Suprapubic skin (tissue), 4 donors: ENCODE measurements at regions not wholly inside any gene's neighbourhood (a gene's known extent, or its start where the extent isn't known, plus 50 kb on each side); places are given as distances from the start of the nearest gene placed in this dataset.

Experiments
- DNase-seq, 2 donors: peaks; one replicate each; pipeline ENCODE4 v3.0.0-alpha.2; 2019; ENCODE audit warnings: low spot score in 2 of 2
- H3K27ac ChIP-seq: fragments of 200-600 bp; sonication (generic); one replicate; pipeline ENCODE4 v1.5.1; 2019
- H3K27me3 ChIP-seq: fragments of 200-600 bp; sonication (generic); one replicate; pipeline ENCODE4 v1.5.1; 2019
- H3K36me3 ChIP-seq: fragments of 200-600 bp; sonication (generic); one replicate; pipeline ENCODE4 v1.5.1; 2019
- H3K4me1 ChIP-seq: fragments of 200-600 bp; sonication (generic); one replicate; pipeline ENCODE4 v1.5.1; 2019
- H3K4me3 ChIP-seq: fragments of 200-600 bp; sonication (generic); one replicate; pipeline ENCODE4 v1.5.1; 2019; ENCODE audit warnings: mild to moderate bottlenecking
- H3K9me3 ChIP-seq: fragments of 200-600 bp; sonication (generic); one replicate; pipeline ENCODE4 v1.5.1; 2019
- EP300 ChIP-seq: sonication (generic); formaldehyde crosslinking; IDR thresholded peaks from one replicate; pipeline ENCODE4 v1.6.1; 2017; ENCODE audit warnings: antibody characterized with exemption
- POLR2A ChIP-seq, 2 donors: fragments of 450-650 bp; IDR thresholded peaks; one replicate each; pipeline ENCODE4 v1.6.1; 2017; ENCODE audit warnings: antibody characterized with exemption in 2 of 2, mild to moderate bottlenecking in 2 of 2, moderate library complexity in 2 of 2
- POLR2AphosphoS5 ChIP-seq, 3 donors: sonication (generic); formaldehyde crosslinking; IDR thresholded peaks; one replicate each; pipeline ENCODE4 v1.6.1; 2017; ENCODE audit warnings: antibody characterized with exemption in 3 of 3
- WGBS: methylation state at CpG from one replicate; pipeline ENCODE4 v1.1.5; 2018; 5-methylcytosine and 5-hydroxymethylcytosine counted together
- TF ChIP-seq, protein P1 (sequence below), 2 donors: fragments of 200-600 bp in 1 of 2; fragments of 450-650 bp in 1 of 2; sonication (generic) in 1 of 2; IDR thresholded peaks; one replicate each; pipeline ENCODE4 v1.5.1; 2016 to 2019; ENCODE audit warnings: antibody characterized with exemption in 2 of 2, mild to moderate bottlenecking in 1 of 2, moderate library complexity in 1 of 2

DNA sequence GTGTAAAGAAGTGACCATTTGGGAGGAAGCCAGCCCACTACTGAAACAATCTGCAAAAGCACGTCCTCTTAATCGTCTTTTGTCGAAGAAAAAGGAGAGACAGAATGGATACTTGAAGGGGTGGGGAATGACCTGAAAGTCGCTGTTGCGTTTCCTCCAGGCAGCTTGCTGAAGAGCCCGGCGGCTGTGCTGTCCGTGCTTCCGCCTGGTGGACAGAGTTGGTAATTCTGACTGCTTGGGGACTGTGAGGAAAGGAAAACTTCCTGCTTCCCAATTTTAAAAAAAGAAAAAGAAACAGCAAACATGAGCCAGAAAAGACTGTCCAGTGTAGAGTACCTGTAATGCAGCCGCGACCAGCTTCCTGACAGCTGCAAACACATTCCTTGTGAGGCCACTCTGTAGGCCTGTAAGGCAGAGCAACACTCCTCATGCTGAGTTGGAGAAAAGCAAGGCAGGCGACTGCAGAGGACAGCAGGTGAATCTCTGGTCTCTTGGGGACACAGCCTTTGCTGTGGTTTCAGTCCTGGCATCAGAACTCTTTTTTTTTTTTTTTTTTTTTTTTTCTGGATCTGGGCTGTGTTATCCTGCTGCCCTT lies 251.1 kb upstream of the TBX18 start:
- Histone ChIP-seq H3K27ac (no peak overlapping the region), H3K4me3 (no peak overlapping the region), H3K27me3 (no peaks in the 10 kb centered on the region), H3K9me3 (no peaks in the 10 kb centered on the region), H3K36me3 (no peaks in the 10 kb centered on the region), H3K4me1 (no peaks in the 10 kb centered on the region)
- 28% methylated on average over 12 of the region's 12 CpGs for WGBS
- TF ChIP-seq POLR2A (IDR thresholded peaks at IDR 0.05) = no peak
- no peak for TF ChIP-seq EP300
- no peak for TF ChIP-seq POLR2AphosphoS5 (IDR thresholded peaks at IDR 0.05)
- TF ChIP-seq, protein P1, sequence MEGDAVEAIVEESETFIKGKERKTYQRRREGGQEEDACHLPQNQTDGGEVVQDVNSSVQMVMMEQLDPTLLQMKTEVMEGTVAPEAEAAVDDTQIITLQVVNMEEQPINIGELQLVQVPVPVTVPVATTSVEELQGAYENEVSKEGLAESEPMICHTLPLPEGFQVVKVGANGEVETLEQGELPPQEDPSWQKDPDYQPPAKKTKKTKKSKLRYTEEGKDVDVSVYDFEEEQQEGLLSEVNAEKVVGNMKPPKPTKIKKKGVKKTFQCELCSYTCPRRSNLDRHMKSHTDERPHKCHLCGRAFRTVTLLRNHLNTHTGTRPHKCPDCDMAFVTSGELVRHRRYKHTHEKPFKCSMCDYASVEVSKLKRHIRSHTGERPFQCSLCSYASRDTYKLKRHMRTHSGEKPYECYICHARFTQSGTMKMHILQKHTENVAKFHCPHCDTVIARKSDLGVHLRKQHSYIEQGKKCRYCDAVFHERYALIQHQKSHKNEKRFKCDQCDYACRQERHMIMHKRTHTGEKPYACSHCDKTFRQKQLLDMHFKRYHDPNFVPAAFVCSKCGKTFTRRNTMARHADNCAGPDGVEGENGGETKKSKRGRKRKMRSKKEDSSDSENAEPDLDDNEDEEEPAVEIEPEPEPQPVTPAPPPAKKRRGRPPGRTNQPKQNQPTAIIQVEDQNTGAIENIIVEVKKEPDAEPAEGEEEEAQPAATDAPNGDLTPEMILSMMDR (IDR thresholded peaks at IDR 0.05) = peak; percentile 17 to 44
- DNase-seq = no peak

- H3K27me3 ChIP-seq = no peaks in the 10 kb centered on the region
- peaks cover under 1% of the 10 kb centered on the region for H3K4me1 ChIP-seq
- H3K27ac ChIP-seq = no peak overlapping the region
- TF ChIP-seq, protein P1 (IDR thresholded peaks at IDR 0.05) = no peak
- TF ChIP-seq POLR2A (IDR thresholded peaks at IDR 0.05) (no peak), POLR2AphosphoS5 (IDR thresholded peaks at IDR 0.05) (no peak), EP300 (no peak)
- H3K36me3 ChIP-seq = no peaks in the 10 kb centered on the region
- H3K4me3 ChIP-seq = no peak overlapping the region
- no peaks in the 10 kb centered on the region for H3K9me3 ChIP-seq
- no peak for DNase-seq
- 63% methylated on average over 1 of the region's 1 CpG for WGBS
Measured at GRCh38 chr6:85010865-85011264, 246.5 kb upstream of the TBX18 start.

GRCh38 chr6:85008296-85009009 lies 244.1 kb upstream of the TBX18 start:
- TF ChIP-seq, protein P1 (IDR thresholded peaks at IDR 0.05) = no peak
- TF ChIP-seq POLR2AphosphoS5 (IDR thresholded peaks at IDR 0.05) = no peak
- no peak for TF ChIP-seq POLR2A (IDR thresholded peaks at IDR 0.05)
- TF ChIP-seq EP300 = no peak
- H3K9me3 ChIP-seq = no peaks in the 10 kb centered on the region
- H3K4me3 ChIP-seq = no peak overlapping the region
- no peaks in the 10 kb centered on the region for H3K27me3 ChIP-seq
- no peaks in the 10 kb centered on the region for H3K36me3 ChIP-seq
- H3K27ac ChIP-seq = no peak overlapping the region
- 78% methylated on average over 6 of the region's 6 CpGs for WGBS
- H3K4me1 ChIP-seq = peaks cover 6% of the 10 kb centered on the region
- no peak for DNase-seq

DNA sequence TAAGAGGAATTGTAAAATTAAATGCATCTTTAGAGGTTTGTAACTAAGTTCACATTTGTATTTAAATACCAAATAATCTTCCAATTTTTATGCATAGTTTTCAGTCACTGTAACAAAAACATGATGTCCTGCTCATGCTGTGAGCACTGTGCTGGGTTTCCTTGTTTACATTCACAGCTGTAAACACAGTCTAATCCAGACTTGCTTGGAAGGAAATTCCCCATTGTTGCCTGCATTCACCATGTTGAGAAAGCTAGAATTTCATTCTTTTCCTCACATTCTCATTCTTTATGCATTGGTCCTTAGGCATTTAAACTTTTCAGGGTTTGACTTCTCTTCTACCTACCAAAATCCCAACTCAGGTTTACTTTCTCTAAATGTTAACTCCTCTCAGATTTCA lies 242.0 kb upstream of the TBX18 start:
- DNase-seq = no peak
- H3K9me3 ChIP-seq = no peaks in the 10 kb centered on the region
- H3K27me3 ChIP-seq = no peaks in the 10 kb centered on the region
- no peak overlapping the region for H3K4me3 ChIP-seq
- H3K27ac ChIP-seq = no peak overlapping the region
- no peaks in the 10 kb centered on the region for H3K36me3 ChIP-seq
- peaks cover 6% of the 10 kb centered on the region for H3K4me1 ChIP-seq
- no peak for TF ChIP-seq POLR2AphosphoS5 (IDR thresholded peaks at IDR 0.05)
- TF ChIP-seq, protein P1 (IDR thresholded peaks at IDR 0.05) = no peak
- no peak for TF ChIP-seq POLR2A (IDR thresholded peaks at IDR 0.05)
- no peak for TF ChIP-seq EP300

DNA sequence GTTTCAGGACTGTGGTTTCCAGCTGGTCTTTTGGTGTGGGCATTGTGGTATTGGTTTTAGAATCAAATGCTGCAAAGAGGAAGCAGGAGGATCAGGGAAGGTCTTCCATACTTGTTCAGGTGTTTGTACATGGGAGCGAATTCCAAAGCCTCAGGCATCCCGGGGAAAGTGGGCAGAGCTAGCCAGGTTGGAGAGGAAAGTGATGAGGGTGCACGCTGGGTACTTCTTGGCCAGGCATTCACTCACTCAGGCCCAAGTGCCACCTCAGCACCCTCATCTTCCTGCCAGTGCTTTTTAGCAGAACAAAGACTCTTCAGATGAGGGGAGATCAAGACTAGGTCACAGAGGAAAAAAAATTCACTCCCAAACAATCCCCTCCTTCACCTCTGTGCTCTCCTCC lies 241.1 kb upstream of the TBX18 start:
- no peaks in the 10 kb centered on the region for H3K9me3 ChIP-seq
- DNase-seq = no peak
- no peak overlapping the region for H3K4me3 ChIP-seq
- no peak overlapping the region for H3K27ac ChIP-seq
- WGBS = 62% methylated on average over 3 of the region's 3 CpGs
- TF ChIP-seq, protein P1 (IDR thresholded peaks at IDR 0.05) = no peak
- TF ChIP-seq POLR2A (IDR thresholded peaks at IDR 0.05) (no peak), POLR2AphosphoS5 (IDR thresholded peaks at IDR 0.05) (no peak), EP300 (no peak)
- peaks cover 6% of the 10 kb centered on the region for H3K4me1 ChIP-seq
- H3K36me3 ChIP-seq = no peaks in the 10 kb centered on the region
- no peaks in the 10 kb centered on the region for H3K27me3 ChIP-seq
